Neural cell (in vitro differentiated cells): ENCODE measurements at regions not wholly inside any gene's neighbourhood (a gene's known extent, or its start where the extent isn't known, plus 50 kb on each side); places are given as distances from the start of the nearest gene placed in this dataset.

Experiments used
- H2AFZ ChIP-seq: fragments of 200-600, 300-800 bp; sonication (generic), shearing (Covaris generic); 2 replicates; pipeline ENCODE4 v1.6.0; 2014; ENCODE audit warnings: low read depth, mild to moderate bottlenecking, antibody characterized with exemption, low read length, moderate library complexity
- H3F3A ChIP-seq: fragments of 200-600 bp; shearing (Covaris generic); 2 replicates; pipeline ENCODE4 v1.6.1; 2016; ENCODE audit warnings: mild to moderate bottlenecking, moderate library complexity, mixed read lengths, antibody characterized with exemption, low read length; ENCODE audit not compliant: insufficient read depth, poor library complexity, severe bottlenecking
- H3K27ac ChIP-seq: fragments of 200-600, 300-800 bp; sonication (generic), shearing (Covaris generic); 2 replicates; pipeline ENCODE4 v1.5.1; 2014; ENCODE audit warnings: mild to moderate bottlenecking, low read length, moderate library complexity
- H3K27me3 ChIP-seq: fragments of 300-800, 200-600 bp; sonication (generic), shearing (Covaris generic); 2 replicates; pipeline ENCODE4 v1.6.0; 2014; ENCODE audit warnings: mild to moderate bottlenecking, low read depth, low read length, moderate library complexity; ENCODE audit not compliant: insufficient read depth
- H3K36me3 ChIP-seq: fragments of 300-800, 200-600 bp; sonication (generic), shearing (Covaris generic); 2 replicates; pipeline ENCODE4 v1.5.1; 2014; ENCODE audit warnings: mild to moderate bottlenecking, antibody characterized with exemption, low read length, moderate library complexity; ENCODE audit not compliant: insufficient read depth
- H3K4me2 ChIP-seq: fragments of 300-800, 200-600 bp; sonication (generic), shearing (Covaris generic); 2 replicates; pipeline ENCODE4 v1.6.0; 2014; ENCODE audit warnings: mild to moderate bottlenecking, low read length
- H3K4me3 ChIP-seq: fragments of 300-800, 200-600 bp; sonication (generic), shearing (Covaris generic); 2 replicates; pipeline ENCODE4 v1.5.1; 2014; ENCODE audit warnings: mild to moderate bottlenecking, low read length, moderate library complexity
- H3K79me2 ChIP-seq: fragments of 200-600 bp; shearing (Covaris generic); replicated peaks from 2 replicates; pipeline ENCODE4 v1.6.0; 2014; ENCODE audit warnings: mild to moderate bottlenecking, low read length, moderate library complexity; ENCODE audit not compliant: insufficient read depth
- H3K9ac ChIP-seq: fragments of 300-800, 200-600 bp; sonication (generic), shearing (Covaris generic); 2 replicates; pipeline ENCODE4 v1.6.1; 2016; ENCODE audit warnings: mild to moderate bottlenecking, low read length, mixed read lengths
- H3K9me2 ChIP-seq: fragments of 200-600 bp; shearing (Covaris generic); 2 replicates; pipeline ENCODE4 v1.6.1; 2016; ENCODE audit warnings: mild to moderate bottlenecking, low read length, mixed read lengths; ENCODE audit not compliant: insufficient read depth
- H3K9me3 ChIP-seq: fragments of 200-600, 300-800 bp; sonication (generic), shearing (Covaris generic); 2 replicates; pipeline ENCODE4 v1.6.1; 2016; ENCODE audit warnings: mild to moderate bottlenecking, mixed run types, low read length, moderate library complexity, mixed read lengths
- H4K20me1 ChIP-seq: fragments of 200-600 bp; shearing (Covaris generic); 2 replicates; pipeline ENCODE4 v1.6.1; 2016; ENCODE audit warnings: mild to moderate bottlenecking, mixed run types; ENCODE audit not compliant: insufficient read depth
- EP300 ChIP-seq: fragments of 450-650 bp; conservative IDR thresholded peaks from 2 replicates; pipeline ENCODE4 v1.6.1; 2014; ENCODE audit warnings: antibody characterized with exemption, mild to moderate bottlenecking, moderate library complexity; ENCODE audit not compliant: poor library complexity, severe bottlenecking
- EZH2 ChIP-seq: fragments of 200-600, 300-800 bp; shearing (Covaris generic), sonication (generic); IDR thresholded peaks from 2 replicates; pipeline ENCODE4 v1.6.1; 2014; ENCODE audit warnings: antibody characterized with exemption, low read length, borderline replicate concordance, mild to moderate bottlenecking; ENCODE audit not compliant: insufficient read depth, poor library complexity, severe bottlenecking
- MXI1 ChIP-seq: fragments of 450-650 bp; conservative IDR thresholded peaks from 2 replicates; pipeline ENCODE4 v1.6.1; 2014; ENCODE audit warnings: antibody characterized with exemption, mild to moderate bottlenecking; ENCODE audit not compliant: poor library complexity, severe bottlenecking
- POLR2AphosphoS5 ChIP-seq: IDR thresholded peaks from 2 replicates; pipeline ENCODE4 v1.6.1; 2012
- RAD21 ChIP-seq: fragments of 450-650 bp; conservative IDR thresholded peaks from 2 replicates; pipeline ENCODE4 v1.6.1; 2014; ENCODE audit warnings: antibody characterized with exemption, mild to moderate bottlenecking, moderate library complexity
- SMC3 ChIP-seq: fragments of 450-650 bp; conservative IDR thresholded peaks from 2 replicates; pipeline ENCODE4 v1.6.1; 2014; ENCODE audit warnings: antibody characterized with exemption, mild to moderate bottlenecking, moderate library complexity; ENCODE audit not compliant: poor library complexity
- TAF1 ChIP-seq: IDR thresholded peaks from 2 replicates; pipeline ENCODE4 v1.6.1; 2012; ENCODE audit warnings: low read depth
- TF ChIP-seq, protein P1 (sequence below): fragments of 450-650 bp; IDR thresholded peaks from 2 replicates; pipeline ENCODE4 v1.5.1; 2014; ENCODE audit warnings: antibody characterized with exemption, mild to moderate bottlenecking, moderate library complexity; ENCODE audit not compliant: poor library complexity, severe bottlenecking
- TF ChIP-seq, protein P2 (sequence below): IDR thresholded peaks from 2 replicates; pipeline ENCODE4 v1.6.1; 2012; ENCODE audit warnings: borderline replicate concordance

DNA sequence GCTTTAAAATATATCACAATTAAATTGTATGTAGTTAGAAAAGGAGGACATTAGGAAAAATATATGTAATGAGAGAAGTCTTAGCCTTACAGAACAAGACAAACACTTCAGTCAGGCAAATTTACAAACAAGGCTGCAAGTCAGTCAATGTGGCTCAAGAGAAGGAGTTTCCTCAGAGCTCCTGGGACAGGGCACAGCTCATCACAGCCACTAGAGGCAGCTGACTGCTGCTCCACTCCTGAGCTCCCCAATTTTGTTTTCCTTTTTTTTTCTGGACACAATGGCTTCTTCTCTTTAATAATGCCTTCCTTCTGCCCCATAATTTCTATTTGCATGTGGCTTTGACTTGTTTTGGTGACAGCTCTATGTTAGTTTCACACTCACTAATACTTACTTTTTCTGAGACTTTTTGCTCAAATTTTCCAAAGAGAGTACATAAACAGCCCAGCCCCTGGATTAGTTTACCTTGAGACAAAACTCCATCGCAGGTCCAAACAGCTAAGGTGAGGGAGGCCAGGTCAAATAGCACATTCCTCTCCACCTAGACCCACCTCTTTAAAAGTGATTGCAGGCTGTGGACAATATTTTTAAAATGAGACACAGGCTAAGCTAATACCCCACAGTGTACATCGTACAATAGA, 850.4 kb upstream of the FRG1 start:
- Histone ChIP-seq H3K9ac (no peak overlapping the region), H3K9me3 (no peaks in the 10 kb centered on the region), H3K27ac (no peak overlapping the region), H3K4me2 (no peak overlapping the region), H3F3A (no peaks in the 10 kb centered on the region), H3K27me3 (no peaks in the 10 kb centered on the region), H3K36me3 (no peaks in the 10 kb centered on the region), H4K20me1 (no peaks in the 10 kb centered on the region), H3K9me2 (no peaks in the 10 kb centered on the region), H3K4me3 (no peak overlapping the region), H2AFZ (no peak overlapping the region), H3K79me2 (no peaks in the 10 kb centered on the region)
- TF ChIP-seq, protein P1, sequence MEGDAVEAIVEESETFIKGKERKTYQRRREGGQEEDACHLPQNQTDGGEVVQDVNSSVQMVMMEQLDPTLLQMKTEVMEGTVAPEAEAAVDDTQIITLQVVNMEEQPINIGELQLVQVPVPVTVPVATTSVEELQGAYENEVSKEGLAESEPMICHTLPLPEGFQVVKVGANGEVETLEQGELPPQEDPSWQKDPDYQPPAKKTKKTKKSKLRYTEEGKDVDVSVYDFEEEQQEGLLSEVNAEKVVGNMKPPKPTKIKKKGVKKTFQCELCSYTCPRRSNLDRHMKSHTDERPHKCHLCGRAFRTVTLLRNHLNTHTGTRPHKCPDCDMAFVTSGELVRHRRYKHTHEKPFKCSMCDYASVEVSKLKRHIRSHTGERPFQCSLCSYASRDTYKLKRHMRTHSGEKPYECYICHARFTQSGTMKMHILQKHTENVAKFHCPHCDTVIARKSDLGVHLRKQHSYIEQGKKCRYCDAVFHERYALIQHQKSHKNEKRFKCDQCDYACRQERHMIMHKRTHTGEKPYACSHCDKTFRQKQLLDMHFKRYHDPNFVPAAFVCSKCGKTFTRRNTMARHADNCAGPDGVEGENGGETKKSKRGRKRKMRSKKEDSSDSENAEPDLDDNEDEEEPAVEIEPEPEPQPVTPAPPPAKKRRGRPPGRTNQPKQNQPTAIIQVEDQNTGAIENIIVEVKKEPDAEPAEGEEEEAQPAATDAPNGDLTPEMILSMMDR, result no peak
- TF ChIP-seq SMC3 (no peak), EP300 (no peak), RAD21 (no peak), MXI1 (no peak), TAF1 (no peak), POLR2AphosphoS5 (no peak), EZH2 (no peak)
- TF ChIP-seq, protein P2, sequence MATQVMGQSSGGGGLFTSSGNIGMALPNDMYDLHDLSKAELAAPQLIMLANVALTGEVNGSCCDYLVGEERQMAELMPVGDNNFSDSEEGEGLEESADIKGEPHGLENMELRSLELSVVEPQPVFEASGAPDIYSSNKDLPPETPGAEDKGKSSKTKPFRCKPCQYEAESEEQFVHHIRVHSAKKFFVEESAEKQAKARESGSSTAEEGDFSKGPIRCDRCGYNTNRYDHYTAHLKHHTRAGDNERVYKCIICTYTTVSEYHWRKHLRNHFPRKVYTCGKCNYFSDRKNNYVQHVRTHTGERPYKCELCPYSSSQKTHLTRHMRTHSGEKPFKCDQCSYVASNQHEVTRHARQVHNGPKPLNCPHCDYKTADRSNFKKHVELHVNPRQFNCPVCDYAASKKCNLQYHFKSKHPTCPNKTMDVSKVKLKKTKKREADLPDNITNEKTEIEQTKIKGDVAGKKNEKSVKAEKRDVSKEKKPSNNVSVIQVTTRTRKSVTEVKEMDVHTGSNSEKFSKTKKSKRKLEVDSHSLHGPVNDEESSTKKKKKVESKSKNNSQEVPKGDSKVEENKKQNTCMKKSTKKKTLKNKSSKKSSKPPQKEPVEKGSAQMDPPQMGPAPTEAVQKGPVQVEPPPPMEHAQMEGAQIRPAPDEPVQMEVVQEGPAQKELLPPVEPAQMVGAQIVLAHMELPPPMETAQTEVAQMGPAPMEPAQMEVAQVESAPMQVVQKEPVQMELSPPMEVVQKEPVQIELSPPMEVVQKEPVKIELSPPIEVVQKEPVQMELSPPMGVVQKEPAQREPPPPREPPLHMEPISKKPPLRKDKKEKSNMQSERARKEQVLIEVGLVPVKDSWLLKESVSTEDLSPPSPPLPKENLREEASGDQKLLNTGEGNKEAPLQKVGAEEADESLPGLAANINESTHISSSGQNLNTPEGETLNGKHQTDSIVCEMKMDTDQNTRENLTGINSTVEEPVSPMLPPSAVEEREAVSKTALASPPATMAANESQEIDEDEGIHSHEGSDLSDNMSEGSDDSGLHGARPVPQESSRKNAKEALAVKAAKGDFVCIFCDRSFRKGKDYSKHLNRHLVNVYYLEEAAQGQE, result no peak

DNA sequence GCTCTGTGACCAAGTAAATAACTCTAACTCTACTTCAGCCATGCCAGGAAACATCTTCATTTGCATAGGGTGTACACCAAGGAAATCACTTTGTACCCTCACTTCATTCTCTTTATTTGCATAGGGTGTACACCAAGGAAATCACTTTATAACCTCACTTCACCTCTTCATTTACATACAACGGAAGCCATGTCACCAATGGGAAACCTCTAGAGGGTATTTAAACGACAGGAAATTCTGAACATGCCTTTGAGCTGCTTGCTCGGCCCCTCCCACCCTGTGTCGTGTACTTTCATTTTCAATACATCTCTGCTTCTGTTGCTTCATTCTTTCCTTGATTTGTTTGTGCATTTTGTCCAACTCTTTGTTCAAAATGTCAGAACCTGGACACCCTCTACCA, 848.1 kb upstream of the FRG1 start:
- H3K9ac ChIP-seq, result no peak overlapping the region
- no peaks in the 10 kb centered on the region for H3K9me3 ChIP-seq
- no peaks in the 10 kb centered on the region for H3K9me2 ChIP-seq
- H3K27ac ChIP-seq, result no peak overlapping the region
- H3F3A ChIP-seq, result no peaks in the 10 kb centered on the region
- no peak for TF ChIP-seq EP300
- TF ChIP-seq, protein P2, result no peak
- no peaks in the 10 kb centered on the region for H4K20me1 ChIP-seq
- no peak overlapping the region for H3K4me3 ChIP-seq
- no peak overlapping the region for H2AFZ ChIP-seq
- H3K4me2 ChIP-seq, result no peak overlapping the region
- no peaks in the 10 kb centered on the region for H3K27me3 ChIP-seq
- H3K79me2 ChIP-seq, result no peaks in the 10 kb centered on the region
- H3K36me3 ChIP-seq, result no peaks in the 10 kb centered on the region
